Activated CD4-positive, CD25-positive, alpha-beta regulatory T cell treated with anti-CD3 and anti-CD28 coated beads, Interleukin-2, amount 50 U/mL, for 24 hours (primary cell): ENCODE measurements at regions not wholly inside any gene's neighbourhood (a gene's known extent, or its start where the extent isn't known, plus 50 kb on each side); places are given as distances from the start of the nearest gene placed in this dataset.

Experiments
- ATAC-seq, 2 donors: fragments of 150-1000 bp; cut with Tn5 transposase; one replicate each; pipeline ENCODE4 v1.10.0; 2021; ENCODE audit warnings: mild to moderate bottlenecking in 1 of 2, moderate library complexity in 1 of 2

DNA sequence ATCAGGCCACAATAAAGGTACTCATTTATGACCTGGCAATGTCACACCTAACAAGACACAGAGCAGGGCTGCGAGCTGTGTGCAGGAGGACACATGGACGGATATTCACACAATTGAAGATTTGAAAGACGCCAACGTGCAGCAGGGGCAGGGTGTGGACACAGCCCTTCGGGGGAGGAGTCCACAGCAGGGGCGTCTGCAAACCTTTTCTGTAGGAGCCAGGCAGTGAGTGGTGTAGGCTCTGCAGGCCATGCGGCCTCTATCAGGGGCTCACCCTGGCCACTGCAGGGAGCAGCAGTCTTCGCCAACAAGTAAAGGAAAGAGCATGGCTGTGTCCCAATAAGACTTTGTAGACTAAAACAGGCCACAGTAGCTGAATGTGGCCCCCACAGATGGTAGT lies 125.7 kb upstream of the SNTG2 start:
- ATAC-seq, result no peak

GRCh38 chr2:824524-824923 lies 126.1 kb upstream of the SNTG2 start:
- no peak for ATAC-seq

DNA sequence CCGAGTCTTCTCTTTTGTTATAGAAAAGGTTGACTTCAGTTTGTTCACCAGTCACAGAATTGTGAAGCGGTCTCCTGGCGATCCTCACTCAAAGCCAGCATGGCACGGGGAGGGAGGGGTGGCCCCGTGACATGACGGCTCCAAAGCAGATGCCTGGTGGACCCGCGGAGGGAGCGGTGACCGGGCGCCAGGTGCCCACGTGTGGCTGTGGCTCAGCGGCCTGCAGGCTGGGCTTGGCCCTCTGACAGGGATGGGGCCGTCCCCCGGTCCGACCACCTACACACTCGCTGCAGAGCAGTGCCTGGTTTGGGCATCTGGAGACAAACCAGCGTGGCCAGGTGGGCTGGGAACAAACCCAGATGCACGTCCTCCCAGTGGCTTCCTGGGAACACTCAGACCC lies 129.1 kb upstream of the SNTG2 start:
- ATAC-seq, result no peak

DNA sequence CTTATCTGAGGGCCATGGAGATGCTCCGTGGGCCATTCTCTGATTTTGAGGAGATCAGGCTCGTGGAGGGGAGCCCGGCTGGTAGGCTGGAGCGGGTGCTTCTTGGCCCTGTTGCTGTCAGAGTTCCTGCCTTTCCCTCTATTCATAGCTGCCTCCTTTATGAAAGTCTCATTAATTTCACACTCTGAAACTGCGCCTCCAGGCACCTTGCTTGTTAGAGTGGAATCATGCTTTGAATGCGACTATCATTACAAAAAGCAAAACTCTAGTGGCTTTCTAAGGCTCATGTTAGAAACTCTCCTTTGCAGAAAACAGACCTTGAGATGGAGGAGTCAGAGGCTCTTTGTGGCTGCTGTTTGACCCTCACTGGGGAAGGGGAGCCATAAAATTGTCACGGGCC lies 131.0 kb upstream of the SNTG2 start:
- ATAC-seq, result no peak

GRCh38 chr2:819121-819520 lies 131.5 kb upstream of the SNTG2 start:
- ATAC-seq, result no peak

DNA sequence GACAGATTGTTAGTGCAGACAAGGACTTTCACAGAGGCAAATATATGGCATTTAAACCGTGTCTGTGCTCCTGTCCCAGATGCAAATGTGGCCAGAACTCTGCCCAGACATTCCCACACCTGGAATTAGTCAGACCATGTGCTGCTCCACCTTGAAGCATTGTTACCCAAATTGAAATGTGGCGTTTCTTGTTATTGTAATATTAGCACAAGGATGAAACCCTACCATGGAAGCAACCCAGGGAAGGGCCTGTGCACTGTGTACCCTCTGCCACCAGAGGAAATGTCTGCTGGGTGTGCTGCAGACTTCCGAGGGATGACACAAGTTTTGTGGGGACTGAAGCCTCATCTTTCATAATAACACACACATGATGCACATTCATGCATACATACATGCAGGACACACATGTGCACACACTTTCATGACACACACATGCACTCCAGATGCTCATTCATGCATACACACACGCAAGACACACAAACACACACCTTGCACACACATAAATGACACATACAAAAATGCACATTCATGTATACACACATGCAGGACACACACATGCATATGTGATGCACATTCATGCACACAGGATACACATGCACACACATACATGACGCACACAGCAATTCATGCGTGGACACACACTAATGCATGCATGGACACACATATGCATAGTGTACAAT lies 133.2 kb upstream of the SNTG2 start:
- no peak for ATAC-seq

GRCh38 chr2:816278-816677 lies 134.4 kb upstream of the SNTG2 start:
- no peak for ATAC-seq

DNA sequence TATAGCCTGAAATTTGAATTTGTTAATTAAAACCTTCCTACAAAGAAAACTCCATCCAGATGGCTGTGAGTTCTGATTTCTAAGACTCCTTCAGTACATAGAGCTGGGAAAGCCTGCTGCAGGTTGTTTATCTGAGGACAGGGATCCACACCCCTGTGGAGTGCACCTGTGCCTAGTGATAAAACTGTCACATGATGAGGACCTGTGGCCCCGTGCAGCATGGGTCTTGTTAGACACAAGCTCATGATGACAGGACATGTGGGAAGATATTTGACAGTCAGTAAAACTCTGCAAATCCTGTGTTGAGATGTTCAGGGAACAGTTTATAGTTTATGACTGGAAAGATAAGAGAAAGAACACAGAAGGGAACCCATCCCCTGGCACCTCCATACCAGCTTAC lies 133.2 kb upstream of the TMEM18 start:
- ATAC-seq, result no peak

GRCh38 chr2:807300-807699 lies 130.1 kb upstream of the TMEM18 start:
- ATAC-seq, result no peak

- ATAC-seq, result no peak
Observed at GRCh38 chr2:805664-806063, 128.5 kb upstream of the TMEM18 start.

DNA sequence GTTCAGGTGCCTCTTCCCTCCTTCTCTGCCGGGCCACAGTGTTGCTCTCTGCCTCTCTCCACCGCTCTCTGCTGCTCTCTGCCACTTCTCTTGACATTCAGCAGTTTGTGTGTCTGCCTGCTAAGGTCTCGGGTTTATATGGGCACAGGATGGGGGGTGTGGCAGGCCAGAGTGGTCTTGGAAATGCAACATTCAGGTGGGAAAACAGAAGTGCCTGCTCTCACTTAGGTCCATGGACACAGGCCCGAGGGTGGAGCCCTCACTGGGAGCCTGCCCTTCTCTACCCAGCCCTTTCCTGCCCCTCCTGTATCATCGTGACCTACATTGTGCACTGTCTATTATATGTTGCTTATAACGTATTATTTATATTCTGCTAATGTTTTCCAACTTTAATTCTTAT lies 120.8 kb upstream of the TMEM18 start:
- no peak for ATAC-seq

DNA sequence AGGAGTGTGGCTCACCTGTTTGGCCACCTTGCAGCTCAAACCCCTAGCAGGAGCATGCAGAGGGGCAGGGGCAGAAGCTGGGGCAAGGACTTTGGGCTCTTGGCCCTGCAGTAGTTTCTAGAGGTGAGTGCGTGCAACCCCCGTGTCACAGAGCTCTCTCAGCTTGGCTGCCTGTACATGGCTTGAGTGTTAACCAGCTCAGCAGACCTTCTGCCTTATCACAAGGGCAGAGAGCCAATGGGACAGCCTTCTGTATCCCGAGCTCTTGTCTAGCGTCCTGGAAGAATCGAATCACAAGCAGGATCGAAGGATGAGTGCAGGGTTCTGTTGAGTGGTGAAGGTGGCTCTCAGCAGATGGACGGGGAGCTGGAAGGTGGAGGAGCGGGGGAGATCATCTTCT lies 120.3 kb upstream of the TMEM18 start:
- ATAC-seq, result no peak

GRCh38 chr2:796141-796985 lies 119.2 kb upstream of the TMEM18 start:
- ATAC-seq, result no peak

DNA sequence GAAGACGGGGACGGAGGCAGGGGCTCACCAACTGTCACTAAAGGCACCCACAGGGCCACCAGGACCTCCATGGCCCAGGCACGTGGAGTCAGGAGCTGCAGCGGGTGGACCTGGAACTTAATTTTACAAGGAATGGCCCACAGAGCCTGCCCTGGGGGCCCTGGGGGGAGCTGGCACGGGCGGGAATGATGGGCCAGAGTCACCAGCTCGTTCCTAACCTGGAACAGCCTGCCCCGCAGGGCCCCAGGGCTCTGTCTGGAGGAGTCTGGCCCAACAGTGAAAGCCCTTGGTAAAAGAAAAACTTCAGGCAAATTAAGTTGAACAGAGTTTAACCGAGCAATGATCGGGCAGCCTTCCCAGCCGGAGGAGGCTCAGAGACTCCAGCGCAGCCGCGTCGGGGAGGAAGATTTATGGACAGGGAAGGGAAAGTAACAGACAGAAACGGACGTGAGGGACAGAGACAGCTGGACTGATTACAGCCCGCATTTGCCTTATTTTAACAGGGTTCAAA lies 118.4 kb upstream of the TMEM18 start:
- no peak for ATAC-seq

DNA sequence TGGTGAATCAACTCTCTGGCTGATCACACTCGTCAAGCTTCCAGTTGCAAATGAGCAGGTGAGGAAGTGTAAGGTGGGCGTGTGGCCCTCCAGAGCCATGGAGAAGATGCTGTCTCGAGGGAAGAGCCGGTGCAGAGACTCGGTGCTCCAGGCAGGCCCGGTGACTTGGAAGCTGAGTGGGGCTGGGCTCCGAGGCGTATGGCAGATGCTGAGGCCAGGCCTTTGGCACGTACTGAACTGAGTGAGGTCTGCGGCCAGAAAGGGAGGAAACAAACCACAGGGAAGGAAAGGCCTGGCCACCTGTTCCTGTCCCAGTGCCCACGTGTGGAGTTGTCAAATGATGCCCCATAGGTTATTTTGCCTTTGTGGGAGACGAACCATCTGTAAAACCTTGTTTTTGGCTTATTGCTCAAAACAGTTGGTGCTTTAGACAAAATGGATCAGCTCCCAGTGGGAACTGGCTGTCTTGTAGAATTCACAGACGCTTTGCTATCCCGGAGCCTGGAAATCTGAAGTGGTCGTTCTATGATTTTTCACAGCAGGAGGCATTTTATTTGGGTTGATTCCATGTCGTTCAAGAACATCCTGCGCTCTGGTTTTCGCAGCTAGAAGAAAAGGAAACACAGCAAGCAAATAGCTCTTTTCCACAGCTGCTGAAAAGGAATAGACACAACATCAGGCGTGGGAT lies 117.5 kb upstream of the TMEM18 start:
- no peak for ATAC-seq

GRCh38 chr2:793236-793635 lies 116.0 kb upstream of the TMEM18 start:
- no peak for ATAC-seq

GRCh38 chr2:792687-793086 lies 115.5 kb upstream of the TMEM18 start:
- no peak for ATAC-seq

DNA sequence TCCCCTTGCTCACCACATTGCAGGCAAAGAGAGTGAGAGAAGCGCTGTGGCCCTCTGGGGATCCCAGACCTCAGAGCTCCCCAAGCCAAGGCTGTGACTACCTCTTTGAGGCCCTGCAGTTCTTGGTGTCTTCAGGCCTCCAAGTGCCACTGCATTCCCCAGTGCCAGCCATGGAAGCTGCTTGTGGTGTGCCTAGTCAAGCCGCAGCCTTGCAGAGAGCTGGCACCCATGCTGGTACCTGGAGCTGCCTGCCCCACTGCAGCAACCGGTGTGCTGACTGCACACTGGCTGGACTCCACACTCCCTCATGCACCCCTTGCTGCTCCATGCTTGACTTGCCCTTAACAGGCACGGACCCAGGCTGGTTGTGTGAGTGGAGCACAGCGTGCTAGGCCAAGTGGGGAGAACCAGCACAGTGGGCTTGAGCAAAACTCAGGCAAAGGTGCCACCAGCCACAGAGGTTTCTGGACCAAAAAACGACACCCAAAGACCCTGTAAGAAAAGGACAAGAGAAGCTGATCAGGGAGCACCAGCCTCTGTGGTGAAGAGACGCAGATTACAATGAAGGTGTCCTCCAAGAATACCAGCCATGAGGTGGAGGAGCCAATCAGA lies 113.5 kb upstream of the TMEM18 start:
- no peak for ATAC-seq

DNA sequence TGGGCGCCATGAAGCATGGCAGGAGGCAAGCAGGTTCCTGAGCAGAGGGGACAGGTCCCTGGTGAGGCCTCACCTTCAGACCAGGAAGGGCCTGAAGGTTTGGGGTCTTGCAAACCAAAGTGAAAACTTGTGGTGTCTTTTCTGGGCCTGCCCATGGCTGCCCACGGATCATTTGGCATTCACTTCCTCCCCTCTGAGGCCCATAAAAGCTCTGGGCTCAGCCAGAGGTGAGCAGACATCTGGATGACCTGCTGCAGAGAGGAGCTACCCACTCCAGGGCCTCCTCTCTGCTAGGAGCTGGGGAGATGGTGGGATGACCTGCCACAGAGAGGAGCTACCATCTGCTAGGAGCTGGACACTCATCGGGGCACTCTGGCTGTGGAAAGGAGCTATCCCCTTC lies 112.9 kb upstream of the TMEM18 start:
- ATAC-seq, result no peak

- no peak for ATAC-seq
Observed at GRCh38 chr2:789529-789928, 112.3 kb upstream of the TMEM18 start.

GRCh38 chr2:788227-789032 lies 111.2 kb upstream of the TMEM18 start:
- ATAC-seq, result no peak

DNA sequence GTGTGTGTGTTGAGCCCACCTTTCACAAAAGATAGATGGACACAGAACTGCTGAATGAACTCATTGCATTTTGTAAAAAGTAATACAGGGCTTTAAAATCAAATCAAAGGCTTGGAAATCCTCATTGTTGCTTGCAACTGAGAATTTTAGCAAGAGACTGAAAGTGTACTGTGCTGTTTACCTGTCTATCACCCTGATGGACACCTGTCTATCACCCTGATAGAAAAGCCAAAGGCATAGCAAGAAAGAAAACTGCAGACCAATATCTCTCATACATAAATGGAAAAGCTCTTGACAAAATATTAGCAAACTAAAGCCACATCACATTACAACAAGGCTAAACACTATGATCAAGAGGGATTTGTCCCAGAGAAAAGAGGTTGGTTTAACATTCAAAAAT lies 107.5 kb upstream of the TMEM18 start:
- ATAC-seq, result no peak
